T-cell (primary cell): ENCODE measurements at regions not wholly inside any gene's neighbourhood (a gene's known extent, or its start where the extent isn't known, plus 50 kb on each side); places are given as distances from the start of the nearest gene placed in this dataset.

ENCODE experiments used
- ATAC-seq, 4 experiments: fragments of 200-7000 bp in 3 of 4; fragments of 150-1000 bp in 1 of 4; cut with Tn5 transposase; replicated peaks in 1 of 4; 1 replicate in 3 of 4; 2 replicates in 1 of 4; pipeline ENCODE4 v1.10.0; 2021; ENCODE audit warnings: moderate library complexity in 3 of 4, mild to moderate bottlenecking in 2 of 4, moderate number of reproducible peaks in 1 of 4
- CTCF ChIA-PET, 2 donors: fragments of 300-600 bp; sonication (Branson Sonifier 250); formaldehyde crosslinking; loops; one replicate each; lab custom pipeline; 2022; ENCODE audit warnings: antibody characterized with exemption in 2 of 2; lab: Charles Lee
- POLR2A ChIA-PET, 2 donors: fragments of 300-600 bp; sonication (Branson Sonifier 250); formaldehyde crosslinking; loops; one replicate each; lab custom pipeline; 2022; ENCODE audit warnings: antibody characterized with exemption in 2 of 2; lab: Charles Lee
- DNase-seq, 35 experiments: peaks; one replicate each; pipeline versions ENCODE4 v3.0.0 to v3.0.0-alpha.2; 2013 to 2023
- H3K27ac ChIP-seq: one replicate; pipeline ENCODE4 v1.5.1; 2013; ENCODE audit warnings: low read length
- H3K27me3 ChIP-seq, 2 experiments: replicated peaks in 1 of 2; 1 replicate in 1 of 2; 2 replicates in 1 of 2; pipeline versions ENCODE4 v1.6.1 to v1.7.0; 2013; ENCODE audit warnings: low read length in 1 of 2, mixed read lengths in 1 of 2; ENCODE audit not compliant: control insufficient read depth in 2 of 2, insufficient read depth in 2 of 2; ENCODE audit errors: extremely low read depth in 1 of 2
- H3K36me3 ChIP-seq, 2 donors: 1 replicate in 1 of 2; 2 replicates in 1 of 2; pipeline versions ENCODE4 v1.6.1 to v1.7.0; 2013; ENCODE audit warnings: low read length in 1 of 2; ENCODE audit not compliant: control insufficient read depth in 2 of 2, insufficient read depth in 1 of 2; ENCODE audit errors: extremely low read depth in 1 of 2
- H3K4me1 ChIP-seq, 2 experiments: 1 replicate in 1 of 2; 2 replicates in 1 of 2; pipeline versions ENCODE4 v1.6.1 to v1.7.0; 2013; ENCODE audit warnings: low read length in 2 of 2, mixed read lengths in 1 of 2; ENCODE audit not compliant: insufficient read depth in 2 of 2, control insufficient read depth in 1 of 2; ENCODE audit errors: extremely low read depth in 1 of 2
- H3K4me3 ChIP-seq, 2 donors: 1 replicate in 1 of 2; 2 replicates in 1 of 2; pipeline versions ENCODE4 v1.5.1 to v1.7.0; 2013; ENCODE audit warnings: mild to moderate bottlenecking in 2 of 2, low read length in 1 of 2, moderate library complexity in 1 of 2; ENCODE audit not compliant: control insufficient read depth in 1 of 2; ENCODE audit errors: extremely low read depth in 1 of 2
- H3K9me3 ChIP-seq: 2 replicates; pipeline ENCODE4 v1.7.0; 2013
- H3K27ac Mint-ChIP-seq, 2 donors: one replicate each; pipeline ENCODE4 v1.8.0; 2020 to 2021; ENCODE audit warnings: mild to moderate bottlenecking in 2 of 2, mixed read lengths in 2 of 2
- H3K27me3 Mint-ChIP-seq, 2 donors: one replicate each; pipeline ENCODE4 v1.8.0; 2021 to 2022; ENCODE audit warnings: mixed read lengths in 2 of 2
- H3K36me3 Mint-ChIP-seq: one replicate; pipeline ENCODE4 v1.8.0; 2021; ENCODE audit warnings: mixed read lengths
- H3K4me1 Mint-ChIP-seq, 3 donors: one replicate each; pipeline ENCODE4 v1.8.0; 2020 to 2022; ENCODE audit warnings: mixed read lengths in 3 of 3, mild to moderate bottlenecking in 1 of 3
- H3K4me3 Mint-ChIP-seq, 3 donors: one replicate each; pipeline ENCODE4 v1.8.0; 2020 to 2022; ENCODE audit warnings: mild to moderate bottlenecking in 3 of 3, mixed read lengths in 3 of 3, moderate library complexity in 3 of 3
- H3K9me3 Mint-ChIP-seq, 3 donors: one replicate each; pipeline ENCODE4 v1.8.0; 2020 to 2022; ENCODE audit warnings: mixed read lengths in 3 of 3
- WGBS: methylation state at CpG from one replicate; pipeline ENCODE4 v1.1.5; 2013; ENCODE audit warnings: missing lambda C conversion rate; ENCODE audit not compliant: insufficient coverage; 5-methylcytosine and 5-hydroxymethylcytosine counted together

DNA sequence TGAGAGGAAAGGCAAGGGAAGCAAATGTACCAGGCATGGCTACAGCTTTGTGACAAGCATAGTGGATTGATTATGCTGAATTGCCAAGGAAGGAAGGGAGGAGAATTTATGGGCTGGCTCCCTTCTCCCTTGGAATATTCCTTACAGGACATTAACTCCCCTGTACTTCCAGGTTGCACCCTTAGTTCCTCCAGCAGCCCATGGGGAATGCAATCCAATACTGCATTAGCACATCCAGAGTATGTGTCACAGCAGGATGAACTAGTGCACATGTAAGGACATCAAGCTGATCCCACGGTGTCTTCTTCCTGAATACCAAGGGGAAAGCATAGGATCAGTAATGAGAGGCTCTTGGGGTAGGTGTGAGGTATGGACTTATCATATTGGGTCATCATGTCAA lies 390.7 kb upstream of the POU3F2 start:
- H3K4me3 Mint-ChIP-seq = no peak overlapping the region

GRCh38 chr6:98452685-98453084 lies 381.7 kb upstream of the POU3F2 start:
- Mint-ChIP-seq H3K27ac (no peak overlapping the region), H3K9me3 (peaks cover 0 to 3% (median 0%) of the 10 kb centered on the region in 3 donors), H3K36me3 (no peaks in the 10 kb centered on the region), H3K4me1 (no peaks in the 10 kb centered on the region), H3K27me3 (no peaks in the 10 kb centered on the region), H3K4me3 (no peak overlapping the region)
- H3K9me3 ChIP-seq = no peaks in the 10 kb centered on the region
- POLR2A ChIA-PET = interaction anchor here in 1 of 2 donors (0.6 kb wide), 1 partner anchor 100 kb away, joined by 3 read pairs; no protein-coding TSS in a partner anchor
- no CpG with 5 or more reads among the region's 2 CpGs for WGBS
- no peak for ATAC-seq
- no peaks in the 10 kb centered on the region for H3K4me1 ChIP-seq
- H3K27me3 ChIP-seq = no peaks in the 10 kb centered on the region
- H3K36me3 ChIP-seq = no peaks in the 10 kb centered on the region
- H3K4me3 ChIP-seq = no peak overlapping the region
- CTCF ChIA-PET = no interaction called here
- H3K27ac ChIP-seq = no peak overlapping the region
- no peak for DNase-seq

More for the DNA sequence above, 390.7 kb upstream of the POU3F2 start:
- Histone ChIP-seq H3K4me1 (no peaks in the 10 kb centered on the region), H3K4me3 (no peak overlapping the region), H3K36me3 (no peaks in the 10 kb centered on the region), H3K27me3 (no peaks in the 10 kb centered on the region), H3K9me3 (no peaks in the 10 kb centered on the region), H3K27ac (no peak overlapping the region)
- Mint-ChIP-seq H3K27me3 (no peaks in the 10 kb centered on the region), H3K36me3 (no peaks in the 10 kb centered on the region), H3K27ac (no peak overlapping the region), H3K9me3 (peaks cover 5 to 15% (median 5%) of the 10 kb centered on the region in 3 donors), H3K4me1 (no peaks in the 10 kb centered on the region)
- DNase-seq (no peak), ATAC-seq (no peak)
- WGBS = 25% methylated on average over 1 of the region's 1 CpG
- ChIA-PET POLR2A (no interaction called here), CTCF (no interaction called here)

GRCh38 chr6:98454809-98455322 lies 379.5 kb upstream of the POU3F2 start:
- no peaks in the 10 kb centered on the region for H3K4me1 Mint-ChIP-seq
- H3K27ac Mint-ChIP-seq = no peak overlapping the region
- H3K9me3 ChIP-seq = no peaks in the 10 kb centered on the region
- no peaks in the 10 kb centered on the region for H3K9me3 Mint-ChIP-seq
- H3K4me3 ChIP-seq = no peak overlapping the region
- no peaks in the 10 kb centered on the region for H3K36me3 ChIP-seq
- 70% methylated on average over 2 of the region's 5 CpGs for WGBS
- ATAC-seq = no peak
- no peak for DNase-seq
- H3K27ac ChIP-seq = no peak overlapping the region
- H3K4me3 Mint-ChIP-seq = no peak overlapping the region
- H3K36me3 Mint-ChIP-seq = no peaks in the 10 kb centered on the region
- POLR2A ChIA-PET = no interaction called here
- H3K4me1 ChIP-seq = no peaks in the 10 kb centered on the region
- CTCF ChIA-PET = no interaction called here
- H3K27me3 ChIP-seq = no peaks in the 10 kb centered on the region
- no peaks in the 10 kb centered on the region for H3K27me3 Mint-ChIP-seq

- Mint-ChIP-seq H3K9me3 (no peaks in the 10 kb centered on the region), H3K27ac (no peak overlapping the region), H3K4me3 (no peak overlapping the region), H3K36me3 (no peaks in the 10 kb centered on the region), H3K27me3 (no peaks in the 10 kb centered on the region), H3K4me1 (no peaks in the 10 kb centered on the region)
- H3K9me3 ChIP-seq = no peaks in the 10 kb centered on the region
- H3K36me3 ChIP-seq = no peaks in the 10 kb centered on the region
- H3K27me3 ChIP-seq = no peaks in the 10 kb centered on the region
- H3K27ac ChIP-seq = no peak overlapping the region
- ChIA-PET POLR2A (no interaction called here), CTCF (no interaction called here)
- no peak for DNase-seq
- WGBS = no CpG with 5 or more reads among the region's 2 CpGs
- no peak for ATAC-seq
- H3K4me1 ChIP-seq = no peaks in the 10 kb centered on the region
- H3K4me3 ChIP-seq = no peak overlapping the region
Measured at GRCh38 chr6:98458708-98459107, 375.7 kb upstream of the POU3F2 start.

DNA sequence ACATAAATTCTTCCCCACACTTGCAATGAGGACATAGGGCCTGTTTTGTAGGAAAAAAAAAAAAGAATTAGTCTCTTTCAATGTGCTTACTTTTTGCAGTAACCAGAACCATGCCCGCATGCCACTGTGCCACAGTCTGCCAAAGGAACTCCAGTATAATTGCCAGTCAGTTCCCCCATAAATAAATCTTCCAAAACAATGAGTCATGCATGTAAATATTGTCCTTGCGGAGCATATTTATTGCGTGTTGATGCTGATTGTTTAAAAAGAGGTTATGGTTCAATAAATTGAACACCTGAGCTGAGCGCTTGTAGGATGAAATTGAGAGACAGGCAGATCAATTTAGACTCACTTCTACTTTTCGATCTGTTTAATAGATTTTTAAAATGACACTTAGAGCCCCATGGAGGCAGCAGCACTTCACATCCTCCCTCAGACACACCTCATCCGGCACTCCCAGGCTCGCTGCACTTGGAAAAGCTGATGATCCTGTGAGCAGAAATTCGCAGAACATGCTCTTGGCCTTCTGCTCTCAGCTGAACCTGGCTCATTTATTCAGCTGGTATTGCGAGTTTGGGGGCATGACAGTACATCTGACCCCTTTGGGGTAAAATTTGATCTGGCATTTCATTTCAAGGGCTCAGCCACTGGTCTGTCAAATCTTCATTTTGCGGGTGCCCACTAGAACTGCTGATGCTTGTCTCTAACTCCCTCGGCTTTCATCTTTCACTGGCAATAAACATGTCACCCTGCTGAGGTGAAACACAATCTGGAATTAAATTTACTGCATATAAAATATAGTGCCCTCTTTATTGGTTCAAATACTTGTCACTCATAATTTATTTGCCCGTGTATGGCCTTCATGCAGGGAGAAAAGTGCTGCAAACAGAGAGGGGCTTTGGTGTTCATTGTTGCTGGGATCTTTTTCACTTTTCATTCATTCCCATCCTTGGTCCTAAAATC lies 371.1 kb upstream of the POU3F2 start:
- Mint-ChIP-seq H3K9me3 (no peaks in the 10 kb centered on the region), H3K27ac (no peak overlapping the region), H3K4me3 (no peak overlapping the region), H3K4me1 (no peaks in the 10 kb centered on the region), H3K36me3 (no peaks in the 10 kb centered on the region), H3K27me3 (no peaks in the 10 kb centered on the region)
- H3K9me3 ChIP-seq = no peaks in the 10 kb centered on the region
- H3K4me1 ChIP-seq = no peaks in the 10 kb centered on the region
- WGBS = 81% methylated on average over 7 of the region's 12 CpGs
- H3K36me3 ChIP-seq = no peaks in the 10 kb centered on the region
- H3K27ac ChIP-seq = no peak overlapping the region
- no peaks in the 10 kb centered on the region for H3K27me3 ChIP-seq
- ATAC-seq = no peak
- H3K4me3 ChIP-seq = no peak overlapping the region
- no peak for DNase-seq
- ChIA-PET CTCF (no interaction called here), POLR2A (no interaction called here)

- DNase-seq (no peak), ATAC-seq (no peak)
- Mint-ChIP-seq H3K36me3 (no peaks in the 10 kb centered on the region), H3K9me3 (peaks cover 12 to 13% (median 12%) of the 10 kb centered on the region in 3 donors), H3K27ac (no peak overlapping the region), H3K4me1 (no peaks in the 10 kb centered on the region), H3K4me3 (no peak overlapping the region), H3K27me3 (no peaks in the 10 kb centered on the region)
- WGBS = 85% methylated on average over 2 of the region's 2 CpGs
- no peaks in the 10 kb centered on the region for H3K36me3 ChIP-seq
- H3K9me3 ChIP-seq = no peaks in the 10 kb centered on the region
- no peaks in the 10 kb centered on the region for H3K27me3 ChIP-seq
- ChIA-PET POLR2A (no interaction called here), CTCF (no interaction called here)
- no peaks in the 10 kb centered on the region for H3K4me1 ChIP-seq
- no peak overlapping the region for H3K4me3 ChIP-seq
- no peak overlapping the region for H3K27ac ChIP-seq
Measured at GRCh38 chr6:98467091-98467490, 367.3 kb upstream of the POU3F2 start.
